H9 (cell line): ENCODE measurements at regions not wholly inside any gene's neighbourhood (a gene's known extent, or its start where the extent isn't known, plus 50 kb on each side); places are given as distances from the start of the nearest gene placed in this dataset.

Experiments used
- DNase-seq: peaks from one replicate; pipeline ENCODE4 v3.0.0-alpha.2; 2017
- H2AFZ ChIP-seq: one replicate; pipeline ENCODE4 v1.6.1; 2013; ENCODE audit warnings: mild to moderate bottlenecking, low read length, control low read depth, moderate library complexity
- H2AK5ac ChIP-seq: 2 replicates; pipeline ENCODE4 v1.6.1; 2013; ENCODE audit warnings: low read length, control low read depth, mixed read lengths; ENCODE audit not compliant: insufficient read length
- H2BK120ac ChIP-seq: one replicate; pipeline ENCODE4 v1.6.1; 2013; ENCODE audit warnings: low read depth, mild to moderate bottlenecking, low read length, control low read depth, inconsistent platforms; ENCODE audit not compliant: poor library complexity, severe bottlenecking
- H2BK12ac ChIP-seq: 2 replicates; pipeline ENCODE4 v1.6.1; 2013; ENCODE audit warnings: low read length, control low read depth, mixed read lengths, low read depth; ENCODE audit not compliant: insufficient read length
- H2BK15ac ChIP-seq: 2 replicates; pipeline ENCODE4 v1.6.1; 2013; ENCODE audit warnings: low read depth, low read length, control low read depth
- H2BK20ac ChIP-seq: one replicate; pipeline ENCODE4 v1.6.1; 2013; ENCODE audit warnings: low read depth, mild to moderate bottlenecking, low read length, control low read depth, inconsistent platforms; ENCODE audit not compliant: poor library complexity, severe bottlenecking
- H2BK5ac ChIP-seq: 2 replicates; pipeline ENCODE4 v1.6.1; 2013; ENCODE audit warnings: low read length, control low read depth, mixed read lengths; ENCODE audit not compliant: insufficient read length
- H3K14ac ChIP-seq: 2 replicates; pipeline ENCODE4 v1.6.1; 2013; ENCODE audit warnings: low read length, control low read depth; ENCODE audit not compliant: insufficient read depth
- H3K18ac ChIP-seq: 2 replicates; pipeline ENCODE4 v1.6.1; 2013; ENCODE audit warnings: low read depth, mild to moderate bottlenecking, mixed read lengths, low read length, control low read depth; ENCODE audit not compliant: insufficient read length
- H3K23ac ChIP-seq: 2 replicates; pipeline ENCODE4 v1.6.1; 2013; ENCODE audit warnings: low read length, control low read depth, mixed read lengths, low read depth; ENCODE audit not compliant: insufficient read length
- H3K23me2 ChIP-seq: 2 replicates; pipeline ENCODE4 v1.6.1; 2013; ENCODE audit warnings: low read depth, mild to moderate bottlenecking, mixed read lengths, low read length, control low read depth; ENCODE audit not compliant: insufficient read length, poor library complexity, severe bottlenecking
- H3K27ac ChIP-seq: 2 replicates; pipeline ENCODE4 v1.5.1; 2013; ENCODE audit warnings: low read length, control low read depth, mixed read lengths, low read depth; ENCODE audit not compliant: insufficient read length
- H3K27me3 ChIP-seq: 2 replicates; pipeline ENCODE4 v1.6.1; 2013; ENCODE audit warnings: low read length, control low read depth, inconsistent platforms; ENCODE audit not compliant: insufficient read depth
- H3K4ac ChIP-seq: 2 replicates; pipeline ENCODE4 v1.6.1; 2013; ENCODE audit warnings: low read depth, mild to moderate bottlenecking, control low read depth, inconsistent platforms, low read length, moderate library complexity
- H3K4me1 ChIP-seq: 2 replicates; pipeline ENCODE4 v1.6.1; 2013; ENCODE audit warnings: low read length, control low read depth, inconsistent platforms; ENCODE audit not compliant: insufficient read depth
- H3K4me2 ChIP-seq: 2 replicates; pipeline ENCODE4 v1.6.1; 2013; ENCODE audit warnings: low read length, control low read depth, mixed read lengths; ENCODE audit not compliant: insufficient read length, insufficient read depth
- H3K56ac ChIP-seq: 2 replicates; pipeline ENCODE4 v1.6.1; 2013; ENCODE audit warnings: low read depth, mild to moderate bottlenecking, mixed read lengths, low read length, control low read depth; ENCODE audit not compliant: insufficient read length
- H3K79me1 ChIP-seq: 2 replicates; pipeline ENCODE4 v1.6.1; 2013; ENCODE audit warnings: low read depth, mild to moderate bottlenecking, moderate library complexity, low read length, control low read depth, inconsistent platforms; ENCODE audit not compliant: insufficient read depth, poor library complexity, severe bottlenecking
- H3K79me2 ChIP-seq: 2 replicates; pipeline ENCODE4 v1.6.1; 2013; ENCODE audit warnings: low read length, control low read depth, inconsistent platforms; ENCODE audit not compliant: insufficient read depth
- H3K9ac ChIP-seq: 2 replicates; pipeline ENCODE4 v1.6.1; 2013; ENCODE audit warnings: low read length, control low read depth, mixed read lengths; ENCODE audit not compliant: insufficient read length; ENCODE audit errors: extremely low read depth
- H3K9me3 ChIP-seq: one replicate; pipeline ENCODE4 v1.6.1; 2013; ENCODE audit warnings: low read depth, low read length, inconsistent platforms; ENCODE audit not compliant: control insufficient read depth
- H3T11ph ChIP-seq: one replicate; pipeline ENCODE4 v1.6.1; 2013; ENCODE audit warnings: mild to moderate bottlenecking, low read length, control low read depth, inconsistent platforms
- H4K20me1 ChIP-seq: one replicate; pipeline ENCODE4 v1.6.1; 2013; ENCODE audit not compliant: control insufficient read depth, insufficient read length, insufficient read depth
- H4K5ac ChIP-seq: 2 replicates; pipeline ENCODE4 v1.6.1; 2013; ENCODE audit warnings: low read depth, mild to moderate bottlenecking, mixed read lengths, low read length, control low read depth; ENCODE audit not compliant: insufficient read length
- H4K8ac ChIP-seq: replicated peaks from 2 replicates; pipeline ENCODE4 v1.6.1; 2013; ENCODE audit warnings: low read length, control low read depth, mixed read lengths, low read depth; ENCODE audit not compliant: insufficient read length
- H4K91ac ChIP-seq: 2 replicates; pipeline ENCODE4 v1.6.1; 2013; ENCODE audit warnings: low read depth, mild to moderate bottlenecking, moderate library complexity, mixed read lengths, low read length, control low read depth; ENCODE audit not compliant: insufficient read length
- H3K27ac Mint-ChIP-seq, 3 experiments: 2 replicates in 2 of 3; 3 replicates in 1 of 3; pipeline ENCODE4 v1.8.0; 2020 to 2021; ENCODE audit warnings: mixed read lengths in 3 of 3, mild to moderate bottlenecking in 1 of 3, moderate library complexity in 1 of 3
- H3K27me3 Mint-ChIP-seq: 2 replicates; pipeline ENCODE4 v1.8.0; 2021; ENCODE audit warnings: low read depth, mild to moderate bottlenecking, moderate library complexity, mixed read lengths
- H3K36me3 Mint-ChIP-seq, 3 experiments: 2 replicates in 2 of 3; 3 replicates in 1 of 3; pipeline ENCODE4 v1.8.0; 2020 to 2021; ENCODE audit warnings: low read depth in 3 of 3, mixed read lengths in 3 of 3; ENCODE audit not compliant: insufficient read depth in 1 of 3
- H3K4me1 Mint-ChIP-seq, 2 experiments: 2 replicates each; pipeline ENCODE4 v1.8.0; 2020; ENCODE audit warnings: mixed read lengths in 2 of 2
- H3K4me3 Mint-ChIP-seq, 2 experiments: 2 replicates in 1 of 2; 3 replicates in 1 of 2; pipeline ENCODE4 v1.8.0; 2020 to 2021; ENCODE audit warnings: mild to moderate bottlenecking in 2 of 2, mixed read lengths in 2 of 2, moderate library complexity in 1 of 2
- H3K9me3 Mint-ChIP-seq, 2 experiments: 2 replicates in 1 of 2; 3 replicates in 1 of 2; pipeline ENCODE4 v1.8.0; 2020; ENCODE audit warnings: mild to moderate bottlenecking in 2 of 2, mixed read lengths in 2 of 2, moderate library complexity in 1 of 2
- CTCF ChIP-seq: fragments of 200-600 bp; sonication (generic); conservative IDR thresholded peaks from 3 replicates; pipeline ENCODE4 v1.8.0; 2021; ENCODE audit warnings: antibody characterized with exemption, mild to moderate bottlenecking
- WGBS: extraction: QIAGEN DNeasy Blood & Tissue Kit; methylation state at CpG from one replicate; pipeline ENCODE4 v1.1.7; 2013; ENCODE audit warnings: missing lambda C conversion rate, low lambda C conversion rate, mixed read lengths; ENCODE audit not compliant: insufficient read length; ENCODE audit errors: extremely low coverage; 5-methylcytosine and 5-hydroxymethylcytosine counted together

GRCh38 chr11:25327656-25328055 lies 830.8 kb downstream of the LUZP2 start:
- no peaks in the 10 kb centered on the region for H3K23me2 ChIP-seq
- H2AK5ac ChIP-seq = no peak overlapping the region
- 100% methylated on average over 1 of the region's 4 CpGs for WGBS
- no peak overlapping the region for H4K8ac ChIP-seq
- no peak overlapping the region for H3K27ac ChIP-seq
- Mint-ChIP-seq H3K27ac (no peak overlapping the region), H3K27me3 (no peaks in the 10 kb centered on the region), H3K4me3 (no peak overlapping the region), H3K4me1 (no peaks in the 10 kb centered on the region), H3K9me3 (no peaks in the 10 kb centered on the region), H3K36me3 (no peaks in the 10 kb centered on the region; a peak in 1 of 7 replicates)
- no peaks in the 10 kb centered on the region for H3K4me1 ChIP-seq
- no peaks in the 10 kb centered on the region for H3K9me3 ChIP-seq
- no peak overlapping the region for H4K5ac ChIP-seq
- no peak overlapping the region for H2BK120ac ChIP-seq
- H2AFZ ChIP-seq = no peak overlapping the region
- H3K23ac ChIP-seq = no peak overlapping the region
- H3K4me2 ChIP-seq = no peak overlapping the region
- H3K56ac ChIP-seq = no peak overlapping the region
- no peak for TF ChIP-seq CTCF
- H2BK5ac ChIP-seq = no peak overlapping the region
- no peaks in the 10 kb centered on the region for H3K27me3 ChIP-seq
- no peak overlapping the region for H3K18ac ChIP-seq
- H2BK15ac ChIP-seq = no peak overlapping the region
- DNase-seq = no peak
- H3K79me2 ChIP-seq = no peaks in the 10 kb centered on the region
- no peak overlapping the region for H3K9ac ChIP-seq
- no peak overlapping the region for H3K14ac ChIP-seq
- H3K4ac ChIP-seq = no peak overlapping the region
- no peak overlapping the region for H3T11ph ChIP-seq
- no peaks in the 10 kb centered on the region for H4K20me1 ChIP-seq
- no peak overlapping the region for H2BK20ac ChIP-seq
- H2BK12ac ChIP-seq = no peak overlapping the region
- no peak overlapping the region for H4K91ac ChIP-seq
- no peaks in the 10 kb centered on the region for H3K79me1 ChIP-seq
